H1 (cell line): ENCODE measurements at regions not wholly inside any gene's neighbourhood (a gene's known extent, or its start where the extent isn't known, plus 50 kb on each side); places are given as distances from the start of the nearest gene placed in this dataset.

Experiments
- CTCF ChIA-PET: fragments of 300-600 bp; sonication (Branson Sonifier 250); formaldehyde crosslinking; loops from one replicate; lab custom pipeline; 2021; ENCODE audit not compliant: partially characterized antibody; lab: Charles Lee
- POLR2A ChIA-PET: fragments of 300-600 bp; sonication (Branson Sonifier 250); formaldehyde crosslinking; loops from one replicate; lab custom pipeline; 2021; ENCODE audit warnings: inconsistent platforms; ENCODE audit not compliant: partially characterized antibody; lab: Charles Lee
- DNase-seq, 2 experiments: peaks; one replicate each; pipeline versions ENCODE4 v3.0.0 to v3.0.0-alpha.2; 2010 to 2022; ENCODE audit warnings: low spot score in 2 of 2, low read depth in 1 of 2, mixed read lengths in 1 of 2
- FAIRE-seq: peaks from 2 replicates; lab custom pipeline; 2011; peaks lifted over from hg19 to GRCh38; lab: Jason Lieb, UNC
- H2AFZ ChIP-seq: 2 replicates; pipeline ENCODE4 v1.8.1; 2012; ENCODE audit warnings: low read length, inconsistent platforms
- H2AK5ac ChIP-seq: 2 replicates; pipeline ENCODE4 v1.6.1; 2013; ENCODE audit warnings: low read depth, low read length
- H2BK120ac ChIP-seq: replicated peaks from 2 replicates; pipeline ENCODE3; 2013; ENCODE audit warnings: low read depth, low read length, inconsistent platforms
- H2BK12ac ChIP-seq: 2 replicates; pipeline ENCODE4 v1.6.1; 2013; ENCODE audit warnings: low read depth, low read length
- H2BK15ac ChIP-seq: 2 replicates; pipeline ENCODE4 v1.6.1; 2013; ENCODE audit warnings: low read length
- H2BK20ac ChIP-seq: 2 replicates; pipeline ENCODE4 v1.6.1; 2013; ENCODE audit warnings: low read length
- H2BK5ac ChIP-seq: 2 replicates; pipeline ENCODE4 v1.6.1; 2013; ENCODE audit warnings: low read depth, low read length
- H3K14ac ChIP-seq: 2 replicates; pipeline ENCODE4 v1.6.1; 2013; ENCODE audit warnings: inconsistent platforms; ENCODE audit not compliant: insufficient read length
- H3K18ac ChIP-seq: 2 replicates; pipeline ENCODE4 v1.6.1; 2013; ENCODE audit warnings: low read length; ENCODE audit errors: extremely low read depth
- H3K23ac ChIP-seq: 2 replicates; pipeline ENCODE4 v1.6.1; 2013; ENCODE audit warnings: inconsistent platforms; ENCODE audit not compliant: insufficient read length
- H3K23me2 ChIP-seq: 2 replicates; pipeline ENCODE4 v1.6.1; 2013; ENCODE audit warnings: low read depth, low read length
- H3K27ac ChIP-seq: 2 replicates; pipeline ENCODE4 v1.6.1; 2011; ENCODE audit warnings: low read depth, low read length, inconsistent platforms
- H3K27me3 ChIP-seq, 4 experiments: replicated peaks in 1 of 4; 1 replicate in 1 of 4; 2 replicates in 3 of 4; pipeline versions ENCODE4 v1.6.1 to v1.8.1; 2011 to 2013; ENCODE audit warnings: low read length in 3 of 4, mild to moderate bottlenecking in 3 of 4, inconsistent platforms in 2 of 4, mixed read lengths in 2 of 4, moderate library complexity in 1 of 4; ENCODE audit not compliant: control insufficient read depth in 3 of 4, insufficient read depth in 3 of 4; ENCODE audit errors: extremely low read depth in 1 of 4
- H3K36me3 ChIP-seq, 4 experiments: 2 replicates each; pipeline versions ENCODE4 v1.6.1 to v1.8.1; 2011 to 2013; ENCODE audit warnings: mild to moderate bottlenecking in 4 of 4, low read length in 3 of 4, moderate library complexity in 2 of 4, control low read depth in 1 of 4, inconsistent platforms in 1 of 4; ENCODE audit not compliant: insufficient read depth in 4 of 4, control insufficient read depth in 2 of 4
- H3K4ac ChIP-seq: replicated peaks from 2 replicates; pipeline ENCODE3; 2013; ENCODE audit warnings: low read length, low read depth, mixed read lengths, inconsistent platforms; ENCODE audit not compliant: insufficient read length
- H3K4me1 ChIP-seq, 4 experiments: replicated peaks in 1 of 4; 1 replicate in 1 of 4; 2 replicates in 3 of 4; pipeline versions ENCODE4 v1.6.1 to v1.8.1; 2011 to 2013; ENCODE audit warnings: low read length in 3 of 4, inconsistent platforms in 2 of 4, mixed read lengths in 1 of 4; ENCODE audit not compliant: insufficient read depth in 4 of 4, control insufficient read depth in 3 of 4
- H3K4me2 ChIP-seq, 2 experiments: 2 replicates each; pipeline versions ENCODE4 v1.6.1 to v1.8.1; 2011 to 2013; ENCODE audit warnings: low read depth in 2 of 2, low read length in 2 of 2, control low read depth in 1 of 2, inconsistent platforms in 1 of 2, mild to moderate bottlenecking in 1 of 2; ENCODE audit not compliant: insufficient read depth in 1 of 2
- H3K4me3 ChIP-seq, 4 experiments: fragments of 200-600, 300-600 bp in 1 of 4; sonication (generic), shearing (Covaris generic), sonication (Bioruptor Twin) in 1 of 4; 2 replicates each; pipeline versions ENCODE4 v1.5.1 to v1.8.1; 2011 to 2016; ENCODE audit warnings: low read length in 4 of 4, low read depth in 3 of 4, control low read depth in 2 of 4, inconsistent platforms in 2 of 4, mild to moderate bottlenecking in 2 of 4, mixed read lengths in 1 of 4, moderate library complexity in 1 of 4; ENCODE audit not compliant: insufficient read depth in 2 of 4; ENCODE audit errors: extremely low read depth in 1 of 4
- H3K56ac ChIP-seq: replicated peaks from 2 replicates; pipeline ENCODE3; 2013; ENCODE audit warnings: low read depth, mild to moderate bottlenecking, mixed read lengths, low read length, inconsistent platforms; ENCODE audit not compliant: insufficient read length
- H3K79me1 ChIP-seq: 2 replicates; pipeline ENCODE4 v1.6.1; 2013; ENCODE audit warnings: low read depth, low read length, control low read depth
- H3K79me2 ChIP-seq, 2 experiments: 2 replicates each; pipeline versions ENCODE4 v1.6.1 to v1.8.1; 2012 to 2013; ENCODE audit warnings: low read length in 2 of 2, mild to moderate bottlenecking in 2 of 2, inconsistent platforms in 1 of 2; ENCODE audit not compliant: insufficient read depth in 2 of 2, control insufficient read depth in 1 of 2
- H3K9ac ChIP-seq, 4 experiments: replicated peaks in 1 of 4; 1 replicate in 1 of 4; 2 replicates in 3 of 4; pipeline versions ENCODE4 v1.6.1 to v1.8.1; 2011 to 2013; ENCODE audit warnings: low read depth in 3 of 4, low read length in 3 of 4, control low read depth in 2 of 4, mild to moderate bottlenecking in 2 of 4, moderate library complexity in 2 of 4, inconsistent platforms in 1 of 4; ENCODE audit errors: extremely low read depth in 1 of 4
- H3K9me3 ChIP-seq, 2 experiments: 2 replicates each; pipeline versions ENCODE4 v1.6.1 to v1.8.1; 2012 to 2013; ENCODE audit warnings: mild to moderate bottlenecking in 2 of 2, moderate library complexity in 2 of 2, control low read depth in 1 of 2, inconsistent platforms in 1 of 2, low read depth in 1 of 2, low read length in 1 of 2, mixed read lengths in 1 of 2; ENCODE audit not compliant: insufficient read depth in 2 of 2
- H4K20me1 ChIP-seq, 2 experiments: replicated peaks in 1 of 2; 2 replicates each; pipeline versions ENCODE3 to v1.8.1; 2011 to 2013; ENCODE audit warnings: inconsistent platforms in 2 of 2, low read length in 2 of 2, mild to moderate bottlenecking in 1 of 2; ENCODE audit not compliant: insufficient read depth in 2 of 2, control insufficient read depth in 1 of 2
- H4K5ac ChIP-seq: 2 replicates; pipeline ENCODE4 v1.6.1; 2013; ENCODE audit warnings: low read length, low read depth, mixed read lengths, inconsistent platforms; ENCODE audit not compliant: insufficient read length
- H4K8ac ChIP-seq: 2 replicates; pipeline ENCODE4 v1.8.0; 2013; ENCODE audit warnings: mild to moderate bottlenecking, moderate library complexity, low read length, inconsistent platforms; ENCODE audit not compliant: insufficient read depth; ENCODE audit errors: extremely low read depth
- H4K91ac ChIP-seq: replicated peaks from 2 replicates; pipeline ENCODE3; 2013; ENCODE audit warnings: low read length, mixed read lengths, inconsistent platforms; ENCODE audit not compliant: insufficient read length
- BRCA1 ChIP-seq: IDR thresholded peaks from 2 replicates; pipeline ENCODE4 v1.6.1; 2012; ENCODE audit warnings: low read depth, low read length, improper control_type of control experiment
- CBX5 ChIP-seq: fragments of 300-800, 300-1000 bp; sonication (generic); IDR thresholded peaks from 2 replicates; pipeline ENCODE4 v1.7.1; 2016; ENCODE audit warnings: antibody characterized with exemption, low read length, low read depth
- KDM1A ChIP-seq: fragments of 200-600, 300-600 bp; sonication (generic); IDR thresholded peaks from 2 replicates; pipeline ENCODE4 v1.7.1; 2016; ENCODE audit warnings: mild to moderate bottlenecking, low read length, borderline replicate concordance
- POLR2A ChIP-seq, 2 experiments: IDR thresholded peaks; 1 replicate in 1 of 2; 2 replicates in 1 of 2; pipeline ENCODE4 v1.6.1; 2011; ENCODE audit warnings: low read depth in 2 of 2, low read length in 2 of 2, mild to moderate bottlenecking in 2 of 2; ENCODE audit errors: control extremely low read depth in 1 of 2
- POLR2AphosphoS5 ChIP-seq: IDR thresholded peaks from 2 replicates; pipeline ENCODE4 v1.6.1; 2011; ENCODE audit warnings: low read depth, low read length
- WGBS, 2 experiments: shearing (Covaris generic) in 1 of 2; methylation state at CpG; one replicate each; pipeline versions ENCODE4 v1.1.6 to v1.1.7; 2013 to 2015; ENCODE audit warnings: low lambda C conversion rate in 2 of 2, mixed read lengths in 2 of 2, inconsistent platforms in 1 of 2, low coverage in 1 of 2, missing lambda C conversion rate in 1 of 2; ENCODE audit not compliant: insufficient replicate concordance in 2 of 2, insufficient coverage in 1 of 2, insufficient read length in 1 of 2; ENCODE audit errors: extremely low coverage in 1 of 2, missing lambda C conversion rate in 1 of 2; 5-methylcytosine and 5-hydroxymethylcytosine counted together

GRCh38 chr5:68012429-68012828, 203.1 kb upstream of the PIK3R1 start:
- Histone ChIP-seq H2BK120ac (no peak overlapping the region), H4K91ac (no peak overlapping the region), H3K4me1 (no peaks in the 10 kb centered on the region), H3K27me3 (no peaks in the 10 kb centered on the region), H2BK20ac (no peak overlapping the region), H3K36me3 (no peaks in the 10 kb centered on the region), H4K20me1 (no peaks in the 10 kb centered on the region), H3K79me2 (no peaks in the 10 kb centered on the region), H2BK12ac (no peak overlapping the region), H3K23ac (no peak overlapping the region), H3K14ac (no peak overlapping the region), H3K9me3 (no peaks in the 10 kb centered on the region), H2AFZ (no peak overlapping the region), H3K18ac (no peak overlapping the region), H3K4me3 (no peak overlapping the region), H2BK5ac (no peak overlapping the region), H2AK5ac (no peak overlapping the region), H4K8ac (no peak overlapping the region), H3K4ac (no peak overlapping the region), H3K56ac (no peak overlapping the region), H3K4me2 (no peak overlapping the region), H4K5ac (no peak overlapping the region), H3K23me2 (no peaks in the 10 kb centered on the region; the same call in 1 of the 2 replicates), H3K9ac (no peak overlapping the region), H3K27ac (no peak overlapping the region), H3K79me1 (no peaks in the 10 kb centered on the region), H2BK15ac (no peak overlapping the region)
- TF ChIP-seq POLR2A (IDR thresholded peaks at IDR 0.05; ENCODE audit: control extremely low read depth in 1 of 2, low read depth in 2 of 2, low read length in 2 of 2) (no peak), KDM1A (no peak), CBX5 (no peak), BRCA1 (no peak), POLR2AphosphoS5 (no peak)
- DNase-seq (no peak), FAIRE-seq (no peak)
- ChIA-PET POLR2A (no interaction called here), CTCF (no interaction called here)
- WGBS, 2 experiments, result 9% methylated on average over 1 of the region's 1 CpG; no CpG with 5 or more reads in 1 of the 2 experiments
